ENCODE measurements at regions not wholly inside any gene's neighbourhood (a gene's known extent, or its start where the extent isn't known, plus 50 kb on each side); places are given as distances from the start of the nearest gene placed in this dataset.
"Not testable (repeated sequence)": the region's sequence is repeated elsewhere in the genome, so short reads cannot be mapped to it uniquely, and the experiment has no call there.

DNA sequence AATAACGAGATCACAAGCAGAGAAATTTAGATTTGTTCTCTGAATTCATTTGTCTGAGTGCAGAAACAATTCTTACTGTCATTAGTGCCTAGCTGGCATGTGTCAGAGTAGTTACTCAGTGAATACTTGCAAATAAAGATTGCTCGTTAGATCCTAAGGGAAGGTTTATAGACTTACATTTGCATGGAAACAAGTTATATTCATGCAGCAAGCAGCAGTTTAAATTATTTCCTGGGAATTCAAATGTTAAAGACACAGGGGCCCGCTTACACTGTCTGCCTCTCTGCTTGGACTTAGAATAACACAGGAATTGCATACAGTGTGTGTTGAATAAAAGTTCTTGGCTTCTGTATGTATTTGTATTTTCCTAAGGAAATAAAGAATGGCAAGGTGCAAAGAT lies 680.6 kb upstream of the NECTIN3 start:
- DNase-seq (ENCODE audit: low read depth in 2 of 2) = no peak

- no peak for DNase-seq (ENCODE audit: low read depth in 2 of 2)
These were observed 679.8 kb upstream of the NECTIN3 start for GRCh38 chr3:110391640-110392395.

- no peak for DNase-seq (ENCODE audit: low read depth in 2 of 2)
These were observed 677.7 kb upstream of the NECTIN3 start for GRCh38 chr3:110393941-110394340.

- no peak for DNase-seq (ENCODE audit: low read depth in 2 of 2)
These were observed 674.5 kb upstream of the NECTIN3 start for GRCh38 chr3:110397115-110397514.

DNA sequence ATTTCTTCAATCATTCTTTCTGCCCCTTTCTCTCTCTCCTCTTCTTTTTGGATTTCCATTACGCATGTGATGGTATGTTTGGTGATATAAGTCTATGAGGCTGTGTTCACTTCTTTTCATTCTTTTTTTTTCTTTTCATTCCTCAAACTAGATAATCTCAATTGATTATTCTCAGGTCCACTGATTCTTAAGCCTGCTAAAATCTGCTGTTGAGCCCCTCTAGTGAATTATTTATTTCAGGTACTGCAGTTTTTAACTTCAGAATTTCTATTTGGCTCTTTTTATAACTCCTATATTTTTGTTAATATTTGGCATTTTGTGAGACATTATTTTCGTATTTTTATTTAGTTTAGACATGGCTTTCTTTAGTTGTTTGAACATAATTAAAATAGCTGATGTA lies 671.3 kb upstream of the NECTIN3 start:
- no peak for DNase-seq (ENCODE audit: low read depth in 2 of 2)

GRCh38 chr3:110405830-110406585 lies 665.6 kb upstream of the NECTIN3 start:
- no peak for DNase-seq (ENCODE audit: low read depth in 2 of 2)

GRCh38 chr3:110413266-110413665 lies 658.4 kb upstream of the NECTIN3 start:
- DNase-seq (ENCODE audit: low read depth in 2 of 2) = no peak

- no peak for DNase-seq (ENCODE audit: low read depth in 2 of 2)
These were observed 657.5 kb upstream of the NECTIN3 start for GRCh38 chr3:110413807-110414748.

DNA sequence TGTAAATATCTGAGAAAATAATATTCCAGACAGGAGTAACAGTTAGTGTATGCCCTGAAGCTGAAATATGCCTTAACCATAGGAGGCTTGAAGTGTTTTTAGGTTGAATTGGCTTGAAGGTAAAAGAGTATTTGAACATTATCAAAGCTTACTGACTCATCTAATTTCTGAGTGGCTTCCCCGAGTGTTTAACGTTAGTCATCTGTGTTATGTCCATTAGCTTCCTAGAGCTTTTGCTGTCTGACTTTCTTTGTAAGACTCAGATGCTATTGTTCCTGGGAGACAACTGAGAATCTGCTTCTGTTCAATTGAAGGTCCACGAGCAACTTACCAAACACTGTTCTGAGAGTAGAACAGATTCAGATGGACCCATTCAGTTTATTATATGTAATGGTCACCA lies 656.8 kb upstream of the NECTIN3 start:
- no peak for DNase-seq (ENCODE audit: low read depth in 2 of 2)

DNA sequence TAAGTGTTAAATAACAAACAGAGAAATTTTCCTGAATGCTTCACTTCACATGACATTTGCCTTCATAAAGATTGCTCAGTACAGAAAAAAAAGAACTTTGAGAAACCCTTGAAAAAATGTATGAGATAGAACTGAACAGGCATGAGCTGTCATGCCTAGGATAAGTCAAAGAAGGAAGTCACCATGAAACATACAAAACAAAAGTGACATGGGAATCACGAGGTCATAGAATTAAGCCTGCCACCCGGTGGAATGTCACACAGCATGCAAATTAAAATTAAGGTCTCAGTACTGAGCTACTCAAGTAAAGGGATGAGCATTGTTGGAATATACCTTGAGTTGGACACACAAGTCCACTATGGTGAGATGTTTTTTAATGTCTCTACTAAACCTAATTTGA lies 652.5 kb upstream of the NECTIN3 start:
- no peak for DNase-seq (ENCODE audit: low read depth in 2 of 2)

DNA sequence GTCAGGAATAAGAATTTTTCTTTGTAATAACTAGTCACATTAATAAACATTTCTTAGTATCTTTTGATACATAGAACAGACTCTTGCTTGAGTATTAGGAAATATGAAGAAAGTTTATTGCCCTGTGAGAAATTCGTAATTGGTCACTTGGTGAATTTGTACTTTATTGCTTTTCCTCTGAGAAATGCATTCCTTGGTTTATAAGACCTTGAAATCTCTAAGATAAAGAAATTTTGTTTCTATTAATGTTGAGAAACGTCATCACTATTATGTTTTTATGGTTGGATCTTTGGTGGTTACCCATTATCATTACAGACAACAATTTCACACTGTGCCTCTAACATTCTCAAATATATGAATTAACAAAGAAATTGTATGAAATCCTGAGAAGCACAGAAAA lies 652.0 kb upstream of the NECTIN3 start:
- no peak for DNase-seq (ENCODE audit: low read depth in 2 of 2)

GRCh38 chr3:110420158-110420641 lies 651.4 kb upstream of the NECTIN3 start:
- no peak for DNase-seq (ENCODE audit: low read depth in 2 of 2)

DNA sequence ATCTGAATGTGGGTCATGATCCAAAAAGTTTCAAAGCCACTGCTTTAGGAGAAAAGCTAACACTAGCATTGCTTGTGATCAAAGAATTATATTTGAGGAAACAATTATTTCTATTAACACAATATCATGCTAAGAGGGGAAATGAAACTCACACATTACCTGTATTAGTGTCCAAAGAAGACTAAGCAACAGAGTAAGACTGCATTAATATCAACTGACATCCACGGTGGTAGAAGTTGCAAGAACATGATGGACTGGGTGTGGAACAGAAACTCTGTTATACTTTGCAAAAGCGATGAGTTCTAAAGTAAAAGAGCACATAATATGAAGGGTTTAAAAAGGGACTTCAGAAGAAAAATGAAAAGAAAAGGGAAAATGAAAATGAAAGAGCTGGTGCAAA lies 648.3 kb upstream of the NECTIN3 start:
- no peak for DNase-seq (ENCODE audit: low read depth in 2 of 2)

GRCh38 chr3:110430146-110430545 lies 641.5 kb upstream of the NECTIN3 start:
- no peak for DNase-seq (ENCODE audit: low read depth in 2 of 2)

- DNase-seq (ENCODE audit: low read depth in 2 of 2) = no peak
These were observed 635.4 kb upstream of the NECTIN3 start for GRCh38 chr3:110436209-110436608.

DNA sequence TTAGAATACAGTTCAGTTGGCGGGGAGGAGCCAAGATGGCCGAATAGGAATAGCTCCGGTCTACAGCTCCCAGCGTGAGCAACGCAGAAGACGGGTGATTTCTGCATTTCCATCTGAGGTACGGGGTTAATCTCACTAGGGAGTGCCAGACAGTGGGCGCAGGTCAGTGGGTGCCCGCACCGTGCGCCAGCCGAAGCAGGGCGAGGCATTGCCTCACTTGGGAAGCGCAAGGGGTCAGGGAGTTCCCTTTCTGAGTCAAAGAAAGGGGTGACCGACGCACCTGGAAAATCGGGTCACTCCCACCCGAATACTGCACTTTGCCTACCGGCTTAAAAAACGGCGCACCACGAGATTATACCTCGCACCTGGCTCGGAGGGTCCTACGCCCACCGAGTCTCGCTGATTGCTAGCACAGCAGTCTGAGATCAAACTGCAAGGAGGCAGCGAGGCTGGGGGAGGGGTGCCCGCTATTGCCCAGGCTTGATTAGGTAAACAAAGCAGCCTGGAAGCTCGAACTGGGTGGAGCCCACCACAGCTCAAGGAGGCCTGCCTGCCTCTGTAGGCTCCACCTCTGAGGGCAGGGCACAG lies 631.5 kb upstream of the NECTIN3 start:
- not testable (repeated sequence) for DNase-seq (ENCODE audit: low read depth in 2 of 2)

DNA sequence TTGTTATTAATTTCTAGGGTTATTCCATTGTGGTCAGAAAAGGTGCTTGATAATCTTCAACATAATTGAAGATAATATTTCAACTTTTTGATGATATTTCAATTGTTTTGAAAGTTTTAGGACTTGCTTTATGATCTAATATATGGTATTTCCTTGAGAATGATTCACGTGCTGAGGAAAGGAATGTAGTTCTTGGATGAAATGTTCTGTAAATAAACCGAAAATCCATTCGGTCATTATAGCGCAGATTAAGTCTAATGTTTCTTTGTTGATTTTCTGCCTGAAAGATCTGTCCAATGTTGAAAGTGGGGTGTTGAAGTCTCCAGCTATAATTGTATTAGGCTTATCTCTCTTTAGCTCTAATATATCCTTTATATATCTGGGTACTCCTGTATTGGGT lies 617.5 kb upstream of the NECTIN3 start:
- DNase-seq (ENCODE audit: low read depth in 2 of 2) = no peak

- DNase-seq (ENCODE audit: low read depth in 2 of 2) = no peak
These were observed 615.6 kb upstream of the NECTIN3 start for GRCh38 chr3:110456001-110456400.

DNA sequence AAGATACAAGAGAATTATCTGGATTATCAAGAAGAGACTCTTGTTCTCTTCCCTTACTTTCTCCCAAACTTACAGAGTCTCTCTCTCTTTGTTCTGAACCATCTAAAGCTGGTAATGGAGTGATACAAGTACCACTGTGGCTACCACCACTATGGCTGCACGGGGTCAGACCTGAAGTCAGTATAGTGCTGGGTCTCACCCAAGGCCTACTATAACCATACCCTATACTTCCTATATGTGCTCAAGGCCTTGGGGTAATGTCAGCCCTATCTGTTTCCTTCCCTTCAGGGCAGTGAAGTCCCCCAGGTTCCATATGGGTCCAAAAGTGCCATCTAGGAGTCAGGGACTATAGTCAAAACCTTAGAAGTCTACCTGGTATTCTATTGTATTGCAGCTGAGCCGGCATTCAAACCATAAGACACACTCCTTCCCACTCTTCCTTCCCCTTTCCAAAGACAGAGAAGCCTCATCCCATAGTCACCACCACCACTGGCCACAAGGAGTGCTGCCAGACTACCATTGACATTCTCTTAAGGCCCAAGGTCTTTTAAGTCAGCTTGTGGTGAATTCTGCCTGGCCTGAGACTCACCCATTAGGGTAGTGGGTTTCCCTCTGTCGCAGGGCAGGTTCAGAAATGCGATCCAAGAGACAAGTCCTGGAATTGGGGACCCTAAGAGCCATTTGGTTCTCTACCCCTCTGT lies 615.0 kb upstream of the NECTIN3 start:
- no peak for DNase-seq (ENCODE audit: low read depth in 2 of 2)

GRCh38 chr3:110457508-110457907 lies 614.1 kb upstream of the NECTIN3 start:
- no peak for DNase-seq (ENCODE audit: low read depth in 2 of 2)

DNA sequence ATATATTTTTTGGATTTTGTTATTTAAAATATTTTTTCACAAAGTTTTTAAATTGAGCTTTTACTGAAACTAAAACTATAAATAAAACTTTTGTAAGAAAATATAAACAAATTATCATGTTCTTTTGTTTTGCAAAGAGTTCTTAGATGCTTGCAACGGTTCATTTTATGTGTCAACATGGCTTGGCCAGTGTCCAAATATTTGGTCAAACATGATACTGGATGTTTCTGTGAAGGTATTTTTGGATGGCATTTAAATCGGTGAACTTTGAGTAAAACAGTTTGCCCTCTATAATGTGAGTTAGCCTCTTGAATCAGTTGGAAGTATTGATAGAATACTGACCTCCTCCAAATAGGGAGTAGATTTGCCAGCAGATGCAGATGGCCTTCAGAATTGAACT lies 612.6 kb upstream of the NECTIN3 start:
- DNase-seq (ENCODE audit: low read depth in 2 of 2) = no peak

Data from stimulated activated CD8-positive, alpha-beta memory T cell treated with anti-CD3 and anti-CD28 coated beads, Interleukin-15, amount 100 ng/mL, for 4 hours (primary cell).